MCF 10A (cell line): ENCODE measurements at regions not wholly inside any gene's neighbourhood (a gene's known extent, or its start where the extent isn't known, plus 50 kb on each side); places are given as distances from the start of the nearest gene placed in this dataset.

ENCODE experiments used
- BruUV-seq: library from RNA; stranded (reverse); fragments of 400-500 nt; replicated peaks from 2 replicates; lab custom pipeline; 2021; lab: Mats Ljungman, UMichigan
- CTCF ChIA-PET: fragments of 300-600 bp; sonication (Branson Sonifier 250); formaldehyde crosslinking; extraction: SDS; loops from one replicate; lab custom pipeline; 2021; ENCODE audit warnings: antibody characterized with exemption, inconsistent platforms; lab: Yijun Ruan, JAX
- POLR2A ChIA-PET: fragments of 300-600, 350-650 bp; sonication (Branson Sonifier 250); formaldehyde crosslinking; extraction: SDS; loops from one replicate; lab custom pipeline; 2020; ENCODE audit warnings: antibody characterized with exemption, inconsistent platforms; lab: Yijun Ruan, JAX
- DNase-seq: peaks from one replicate; pipeline ENCODE4 v3.0.0-alpha.2; 2018; ENCODE audit not compliant: unreplicated experiment
- H3K27ac Mint-ChIP-seq: one replicate; pipeline ENCODE4 v1.8.0; 2022; ENCODE audit warnings: mild to moderate bottlenecking, low read depth, mixed read lengths; ENCODE audit not compliant: unreplicated experiment
- H3K27me3 Mint-ChIP-seq: one replicate; pipeline ENCODE4 v1.8.0; 2022; ENCODE audit warnings: mixed read lengths; ENCODE audit not compliant: insufficient read depth, unreplicated experiment
- H3K36me3 Mint-ChIP-seq: one replicate; pipeline ENCODE4 v1.8.0; 2022; ENCODE audit warnings: mild to moderate bottlenecking, moderate library complexity, mixed read lengths; ENCODE audit not compliant: insufficient read depth, unreplicated experiment
- H3K4me1 Mint-ChIP-seq: one replicate; pipeline ENCODE4 v1.8.0; 2022; ENCODE audit warnings: mixed read lengths; ENCODE audit not compliant: insufficient read depth, unreplicated experiment
- H3K4me3 Mint-ChIP-seq: one replicate; pipeline ENCODE4 v1.8.0; 2022; ENCODE audit warnings: mild to moderate bottlenecking, moderate library complexity, mixed read lengths; ENCODE audit not compliant: unreplicated experiment
- H3K9me3 Mint-ChIP-seq: one replicate; pipeline ENCODE4 v1.8.0; 2022; ENCODE audit warnings: mixed read lengths; ENCODE audit not compliant: unreplicated experiment
- CTCF ChIP-seq: fragments of 200-600 bp; IDR thresholded peaks from one replicate; pipeline ENCODE4 v1.8.0; 2022; ENCODE audit warnings: antibody characterized with exemption, mild to moderate bottlenecking; ENCODE audit not compliant: unreplicated experiment
- intact Hi-C: fragments of 100-400 bp; cut with micrococcal nuclease; formaldehyde crosslinking; loops from 2 replicates; pipeline ENCODE4 v1.14.1; 2022

GRCh38 chr2:217617616-217618022 lies 385.2 kb downstream of the TNS1 start:
- no peaks in the 10 kb centered on the region for H3K36me3 Mint-ChIP-seq
- DNase-seq: no peak
- ChIA-PET POLR2A (no interaction called here), CTCF (interaction anchor here (0.6 to 1.8 kb wide), 3 partner anchors 10 to 1623 kb away, joined by 3 to 14 read pairs (median 4); no protein-coding TSS in a partner anchor)
- H3K27me3 Mint-ChIP-seq: peaks cover 23% of the 10 kb centered on the region
- H3K4me1 Mint-ChIP-seq: no peaks in the 10 kb centered on the region
- no peaks in the 10 kb centered on the region for H3K9me3 Mint-ChIP-seq
- H3K27ac Mint-ChIP-seq: no peak overlapping the region
- intact Hi-C loops: no loop called here
- no peak overlapping the region for H3K4me3 Mint-ChIP-seq
- TF ChIP-seq CTCF: no peak
- BruUV-seq: no TSS peak

GRCh38 chr2:217616936-217617335 lies 385.9 kb downstream of the TNS1 start:
- no peak for DNase-seq
- TF ChIP-seq CTCF: no peak
- intact Hi-C loops: no loop called here
- peaks cover 23% of the 10 kb centered on the region for H3K27me3 Mint-ChIP-seq
- H3K4me3 Mint-ChIP-seq: no peak overlapping the region
- no peaks in the 10 kb centered on the region for H3K36me3 Mint-ChIP-seq
- ChIA-PET POLR2A (no interaction called here), CTCF (no interaction called here)
- no peaks in the 10 kb centered on the region for H3K9me3 Mint-ChIP-seq
- no peak overlapping the region for H3K27ac Mint-ChIP-seq
- BruUV-seq: no TSS peak
- no peaks in the 10 kb centered on the region for H3K4me1 Mint-ChIP-seq

- POLR2A ChIA-PET: interaction anchor here (0.6 kb wide), 1 partner anchor 164 kb away, joined by 3 read pairs; no protein-coding TSS in a partner anchor
- CTCF ChIA-PET: no interaction called here
- no peaks in the 10 kb centered on the region for H3K36me3 Mint-ChIP-seq
- DNase-seq: no peak
- H3K4me1 Mint-ChIP-seq: no peaks in the 10 kb centered on the region
- H3K27ac Mint-ChIP-seq: no peak overlapping the region
- no peak for TF ChIP-seq CTCF
- no peaks in the 10 kb centered on the region for H3K9me3 Mint-ChIP-seq
- intact Hi-C loops: no loop called here
- BruUV-seq: no TSS peak
- peaks cover 10% of the 10 kb centered on the region for H3K27me3 Mint-ChIP-seq
- no peak overlapping the region for H3K4me3 Mint-ChIP-seq
Measured at GRCh38 chr2:217615171-217615570, 387.6 kb downstream of the TNS1 start.

- ChIA-PET CTCF (no interaction called here), POLR2A (no interaction called here)
- BruUV-seq: no TSS peak
- no peak overlapping the region for H3K4me3 Mint-ChIP-seq
- H3K27ac Mint-ChIP-seq: no peak overlapping the region
- no peaks in the 10 kb centered on the region for H3K9me3 Mint-ChIP-seq
- no peaks in the 10 kb centered on the region for H3K4me1 Mint-ChIP-seq
- no peak for DNase-seq
- no peak for TF ChIP-seq CTCF
- intact Hi-C loops: no loop called here
- H3K36me3 Mint-ChIP-seq: no peaks in the 10 kb centered on the region
- H3K27me3 Mint-ChIP-seq: peaks cover 4% of the 10 kb centered on the region
Measured at GRCh38 chr2:217614498-217614897, 388.3 kb downstream of the TNS1 start.
